GM04503 (cell line): ENCODE measurements at regions not wholly inside any gene's neighbourhood (a gene's known extent, or its start where the extent isn't known, plus 50 kb on each side); places are given as distances from the start of the nearest gene placed in this dataset.

Experiments
- DNase-seq: peaks from one replicate; pipeline ENCODE4 v3.0.0-alpha.2; 2012; ENCODE audit warnings: low read depth

DNA sequence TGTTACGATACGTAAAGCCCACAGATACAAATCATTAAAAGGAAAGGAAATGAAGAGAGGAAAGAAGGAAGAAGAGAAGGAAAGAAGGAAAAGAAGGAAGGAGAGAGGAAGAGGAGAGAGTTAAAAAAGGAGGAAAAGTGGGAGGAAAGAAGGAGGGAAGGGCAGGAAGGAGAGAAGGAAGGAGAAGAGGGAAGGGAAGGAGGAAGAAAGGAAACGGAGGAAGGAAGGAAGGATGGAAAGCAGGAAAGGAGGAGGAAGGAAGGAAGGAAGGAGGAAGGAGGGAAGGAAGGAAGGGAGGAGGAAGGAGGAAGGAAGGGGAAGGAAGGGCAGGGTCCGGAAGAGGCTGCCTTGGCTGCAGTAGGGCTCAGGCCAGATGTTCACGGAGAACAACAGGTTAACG lies 95.2 kb downstream of the ENGASE start:
- DNase-seq = no peak

DNA sequence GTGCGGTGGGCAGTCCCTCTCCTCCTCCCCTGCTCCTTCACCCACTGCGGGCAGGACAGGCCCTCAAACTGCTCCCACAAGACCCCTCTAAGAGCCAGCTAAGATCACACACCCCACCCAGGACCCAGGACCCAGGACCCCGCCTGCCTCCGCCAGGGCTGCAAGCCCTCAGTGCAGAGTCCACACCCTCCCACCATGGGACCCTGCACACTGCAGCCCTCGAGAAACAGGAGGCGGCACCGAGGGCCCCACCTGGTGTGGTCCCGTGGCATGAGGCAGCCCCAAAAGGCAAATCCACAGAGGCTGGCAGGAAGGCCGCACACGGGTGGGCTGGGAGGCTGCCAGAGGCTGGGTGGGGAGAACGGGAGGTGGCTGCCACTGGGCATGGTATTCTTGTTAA lies 94.7 kb downstream of the ENGASE start:
- DNase-seq = no peak

DNA sequence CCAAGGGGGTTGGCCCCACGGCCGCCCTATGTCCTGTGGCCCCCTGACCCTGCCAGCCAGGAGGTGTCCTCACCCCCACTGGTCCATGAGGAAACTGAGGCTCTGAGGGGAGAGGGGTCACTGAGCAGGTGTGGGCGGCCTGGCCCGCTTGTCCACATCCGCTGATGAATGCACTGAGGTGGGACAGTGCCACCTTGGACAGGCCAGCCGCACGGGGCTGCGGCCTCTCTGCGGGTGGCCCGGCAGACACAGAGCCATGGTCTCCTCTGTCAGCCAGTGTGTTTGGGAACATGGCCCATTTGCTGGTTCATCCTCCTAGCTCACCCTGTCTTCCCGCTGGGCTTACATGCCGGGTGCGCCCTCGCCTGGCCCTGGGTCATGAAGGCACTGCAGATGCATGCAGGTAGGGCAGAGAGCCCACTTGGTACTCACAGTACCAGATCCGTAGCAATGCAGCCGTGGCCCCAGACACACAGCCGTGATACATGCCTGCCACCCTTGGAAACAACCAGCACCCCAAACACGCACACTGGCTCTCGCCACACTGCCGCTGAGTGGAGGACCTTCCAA lies 93.9 kb downstream of the ENGASE start:
- no peak for DNase-seq

DNA sequence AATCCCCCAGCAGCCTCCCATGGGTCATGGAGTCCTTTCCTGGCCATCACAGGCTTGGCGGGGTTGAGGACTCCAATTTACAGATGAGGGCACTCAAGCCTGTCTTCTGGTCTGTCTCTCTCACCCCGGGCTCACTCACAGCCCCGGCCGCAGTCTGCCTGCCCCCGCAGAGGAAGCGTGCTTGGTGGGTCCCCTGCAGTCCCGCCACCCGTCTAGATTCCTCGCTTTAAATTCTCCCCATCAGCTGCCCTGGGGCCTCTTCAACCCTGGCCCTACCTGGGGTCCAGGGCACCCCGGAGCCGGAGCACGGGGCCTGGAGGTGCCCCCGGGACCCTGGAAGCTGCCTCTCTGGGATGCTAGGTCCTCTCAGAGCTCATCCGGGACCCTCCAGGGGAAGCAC lies 92.9 kb downstream of the ENGASE start:
- no peak for DNase-seq

DNA sequence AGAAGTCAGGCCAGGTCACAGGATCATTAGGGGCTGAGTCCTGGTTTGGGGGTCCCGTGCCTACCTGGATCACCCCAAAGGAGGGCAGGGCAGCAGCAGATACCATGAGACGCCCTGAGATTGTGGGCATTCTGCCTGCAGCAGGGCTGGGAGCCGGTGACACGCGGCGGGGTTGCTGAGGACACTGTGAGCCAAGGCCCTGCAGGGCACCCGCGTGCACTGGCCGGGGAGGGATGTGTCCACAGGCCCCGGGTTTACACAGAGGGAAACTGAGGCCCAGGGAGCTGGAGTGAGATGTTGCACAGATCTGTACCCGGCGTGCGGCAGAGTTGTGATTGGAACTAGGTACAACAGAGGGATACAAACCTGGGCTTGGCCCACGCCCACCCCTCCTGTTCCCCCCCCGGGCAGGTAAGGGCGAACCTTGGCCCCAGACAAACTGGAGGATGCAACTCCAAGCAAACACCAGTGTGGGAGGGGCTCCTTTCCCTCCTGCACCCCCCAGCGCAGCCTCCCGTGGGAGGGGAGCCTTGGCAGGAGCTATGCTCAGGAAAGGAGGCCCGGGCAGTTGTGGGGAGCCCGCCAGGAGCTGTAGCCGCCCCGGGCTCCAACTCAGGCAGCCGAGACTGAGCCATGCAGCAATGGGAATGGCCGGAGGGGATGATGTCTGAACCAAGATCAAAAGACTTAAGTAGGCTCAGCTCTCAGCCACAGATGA lies 91.3 kb downstream of the ENGASE start:
- DNase-seq = no peak

DNA sequence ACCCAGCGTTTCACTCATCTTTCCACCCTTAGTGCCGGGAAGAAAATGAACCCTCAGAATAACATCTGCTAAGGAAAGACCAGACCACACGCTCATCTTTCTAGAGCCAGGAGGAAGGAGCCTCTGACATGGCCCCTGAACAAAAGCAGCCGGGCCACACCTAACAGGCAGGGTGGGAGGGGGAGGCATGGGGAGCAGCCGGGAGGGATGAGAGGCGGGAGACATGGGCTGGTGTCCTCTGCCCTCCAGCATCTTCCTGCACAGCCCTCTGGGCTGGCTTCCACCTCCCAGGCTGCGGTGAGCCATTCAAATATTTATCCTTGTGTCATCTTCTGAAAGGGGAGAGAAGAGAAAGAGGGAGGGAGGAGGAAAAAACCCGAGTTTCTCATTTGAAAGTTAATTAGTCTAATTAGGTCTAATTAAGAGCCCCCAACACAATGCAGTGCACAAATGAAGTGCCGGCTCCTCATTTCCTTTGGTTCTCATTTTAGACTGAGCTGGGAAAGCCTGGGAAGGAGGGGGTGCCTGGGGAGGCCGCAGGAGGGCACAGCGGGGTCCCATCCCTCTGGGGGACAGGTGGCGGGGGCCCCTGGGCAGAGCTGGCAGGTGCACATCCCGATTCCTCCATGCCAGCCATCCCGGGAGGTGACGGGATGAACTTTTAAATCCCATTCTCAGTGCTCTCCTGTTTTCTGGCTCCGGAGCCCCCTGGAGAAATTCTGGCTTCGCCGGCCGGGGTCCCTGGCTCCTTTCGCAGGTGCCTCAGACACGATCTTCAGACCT lies 90.5 kb downstream of the ENGASE start:
- DNase-seq = no peak

DNA sequence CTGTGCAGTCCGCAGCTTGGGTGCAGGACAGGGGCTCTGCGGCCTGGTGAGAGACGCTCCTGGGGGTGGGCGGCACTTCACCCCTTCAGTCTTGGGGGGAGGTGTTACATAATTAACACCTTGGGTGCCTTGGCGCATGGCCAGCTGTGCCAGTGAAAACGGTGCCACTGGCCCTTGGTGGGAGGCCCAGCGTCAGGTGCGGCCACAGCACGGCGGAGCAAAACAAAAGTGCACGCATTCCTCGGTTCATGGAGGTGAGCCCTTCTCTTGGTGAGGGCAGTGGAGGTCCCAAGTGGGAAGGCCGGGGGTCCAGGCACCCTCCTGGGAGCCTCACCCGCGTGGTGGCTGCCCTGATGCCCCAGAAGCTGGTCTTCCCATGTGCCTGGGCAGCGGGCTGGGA lies 89.8 kb downstream of the ENGASE start:
- no peak for DNase-seq

DNA sequence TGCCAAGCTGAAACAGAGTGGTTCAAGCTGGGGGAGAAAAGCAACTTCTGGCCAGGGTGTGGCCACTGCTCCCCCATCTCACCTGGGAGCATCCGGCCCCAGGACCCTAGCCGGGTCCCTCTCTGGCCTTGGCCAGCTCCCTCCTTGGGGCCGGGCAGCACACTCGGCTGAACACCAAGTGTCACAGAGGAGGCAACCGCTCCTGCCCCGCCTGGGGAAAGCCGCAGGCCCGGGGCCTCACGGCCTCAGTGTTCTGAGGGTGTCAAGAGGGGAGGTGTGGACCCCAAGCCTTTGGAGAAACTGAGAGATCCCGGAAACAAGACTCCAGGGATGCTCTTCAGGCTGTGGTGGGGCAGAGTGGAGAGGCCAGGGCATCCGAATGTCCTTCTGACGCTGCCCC lies 88.4 kb downstream of the ENGASE start:
- no peak for DNase-seq

DNA sequence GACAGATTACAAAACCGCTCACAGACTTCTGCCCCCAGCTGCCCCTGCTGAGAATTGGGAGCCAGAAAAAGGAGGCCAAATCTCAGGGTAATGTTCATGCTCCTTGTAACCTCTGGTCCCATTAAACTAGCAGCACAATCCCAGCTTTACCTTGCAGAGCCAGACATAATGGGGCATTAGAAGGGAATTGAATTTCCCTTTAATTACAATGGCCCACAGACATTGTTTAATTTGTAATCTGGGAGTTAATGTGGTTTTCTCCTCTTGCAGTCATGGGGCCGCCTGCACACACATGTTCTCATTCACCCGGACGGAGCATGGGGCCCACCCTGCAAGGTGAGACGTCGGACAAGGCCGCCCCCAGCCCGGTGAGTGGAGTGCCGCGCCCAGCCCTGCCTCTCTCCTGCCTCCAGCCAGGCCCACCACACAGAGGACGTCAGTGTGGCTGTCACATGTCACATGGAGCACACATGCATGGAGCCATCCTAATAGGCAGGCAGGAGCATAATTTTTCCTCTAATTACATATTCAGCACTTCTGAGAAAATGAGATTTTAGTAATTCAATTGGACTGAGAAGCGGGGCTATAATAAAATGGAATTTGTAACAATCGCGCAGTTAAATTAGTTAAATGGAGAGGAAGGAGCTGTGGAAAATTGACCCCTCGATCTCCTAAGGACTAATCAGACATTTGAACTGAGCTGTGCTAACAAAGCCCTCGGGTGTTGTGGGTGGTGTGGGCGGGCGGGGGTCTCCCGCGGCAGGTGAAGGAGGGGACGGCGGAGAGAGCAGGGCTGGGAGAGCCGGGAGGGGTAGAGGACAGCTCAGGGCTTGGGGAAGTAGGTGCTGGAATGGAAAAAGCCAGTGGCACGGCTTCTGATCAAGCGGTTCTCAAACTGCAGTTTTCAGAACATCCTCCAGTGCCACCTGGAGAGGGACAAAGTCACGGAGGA lies 87.7 kb downstream of the ENGASE start:
- DNase-seq = no peak

DNA sequence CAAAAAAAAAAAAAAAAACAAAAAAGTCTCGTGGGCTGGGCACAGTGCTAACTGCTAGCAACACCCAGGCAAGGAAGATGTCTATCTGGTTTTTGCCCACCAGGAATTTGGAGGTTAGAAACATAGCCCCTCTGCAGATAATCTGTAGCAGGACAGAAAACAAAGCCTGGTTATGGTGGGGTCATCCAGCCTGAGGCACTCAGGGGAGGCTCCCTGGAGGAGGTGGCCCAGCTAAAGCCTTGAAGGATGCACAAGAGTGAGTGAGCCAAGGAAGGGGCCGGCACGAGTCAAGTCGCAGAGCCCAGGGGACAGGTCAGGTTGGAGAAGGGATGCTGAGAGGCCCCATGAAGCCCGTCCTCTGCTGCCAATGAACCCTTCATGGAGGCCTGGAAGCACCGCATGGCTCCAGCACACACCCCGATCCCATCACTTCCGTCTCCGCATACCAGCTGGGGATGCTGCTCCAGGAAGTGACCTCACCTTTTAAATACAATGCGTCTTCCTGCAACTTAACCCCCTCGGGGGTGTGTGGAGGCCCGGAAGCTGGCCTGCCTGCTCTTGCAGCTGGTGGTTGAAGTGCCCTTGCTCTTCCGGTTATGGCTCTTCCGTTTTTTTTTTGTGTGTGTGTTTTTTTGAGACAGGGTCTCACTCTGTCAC lies 86.5 kb downstream of the ENGASE start:
- DNase-seq = no peak

DNA sequence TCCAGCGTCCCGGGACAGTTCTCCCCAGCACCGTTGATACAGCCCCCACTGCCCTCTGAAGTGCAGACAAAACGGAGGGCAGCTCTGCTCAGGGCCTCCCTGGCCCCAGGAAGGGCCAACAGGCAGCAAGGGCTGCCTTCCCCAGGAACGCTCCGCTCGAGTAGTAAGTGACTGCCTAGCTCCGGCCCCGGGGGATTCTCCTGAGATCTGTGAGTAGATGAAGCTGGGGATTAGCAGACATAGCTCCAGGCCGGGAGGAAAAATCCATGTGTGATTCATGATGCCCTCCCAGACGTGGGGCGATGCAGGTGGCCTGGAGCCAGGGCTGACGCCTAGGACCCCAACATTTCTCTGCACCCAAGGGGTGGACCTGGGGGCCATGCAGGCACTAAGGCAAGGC lies 85.3 kb downstream of the ENGASE start:
- DNase-seq = no peak

DNA sequence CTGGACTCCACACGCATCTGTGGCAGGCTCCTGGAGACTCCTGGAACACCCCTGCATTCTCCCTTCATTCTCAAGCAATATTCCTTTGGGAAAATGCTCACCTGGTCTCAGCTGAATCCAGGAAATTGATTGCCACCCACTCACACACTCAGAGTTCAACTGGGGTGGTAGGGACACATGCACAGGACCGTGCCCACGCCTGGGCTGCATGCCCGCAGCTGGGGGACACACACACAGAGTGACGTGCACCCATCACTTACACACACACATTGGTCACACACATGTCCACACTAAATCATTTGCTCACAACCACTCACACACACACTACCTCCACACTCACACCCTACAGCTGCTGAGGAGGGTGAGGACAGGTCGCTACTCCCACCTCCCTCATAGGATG lies 84.8 kb downstream of the ENGASE start:
- no peak for DNase-seq

DNA sequence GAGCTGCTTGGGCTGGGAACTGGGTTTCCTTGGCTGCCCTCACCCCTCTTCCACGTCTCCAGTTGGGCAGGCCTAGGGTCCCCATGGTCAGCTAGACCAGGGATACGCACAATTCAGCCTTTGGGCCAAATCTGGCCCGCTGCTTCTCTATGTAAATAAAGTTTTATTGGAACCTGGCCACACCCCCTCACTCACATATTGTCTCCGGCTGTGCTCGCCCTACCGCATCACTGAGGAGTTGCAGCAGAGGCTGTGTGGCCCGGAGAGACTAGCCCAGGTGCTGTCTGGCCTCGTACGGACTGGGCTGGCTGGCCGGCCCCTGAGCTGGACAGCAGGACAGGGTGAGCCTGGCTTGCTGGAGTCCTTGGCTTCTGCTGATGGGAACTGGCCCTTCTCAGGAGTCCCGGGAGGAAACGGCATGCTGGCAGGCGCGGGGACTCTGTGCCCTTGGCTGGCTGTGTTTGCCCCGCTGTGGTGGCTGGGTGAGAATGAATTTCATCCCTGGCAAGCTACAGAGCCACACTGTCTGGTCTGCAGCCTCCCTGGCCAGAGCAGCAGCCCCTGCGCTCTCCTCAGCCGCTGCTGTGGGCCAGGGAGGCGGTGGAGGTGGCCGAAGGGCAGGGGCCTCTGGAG lies 82.0 kb downstream of the ENGASE start:
- no peak for DNase-seq

DNA sequence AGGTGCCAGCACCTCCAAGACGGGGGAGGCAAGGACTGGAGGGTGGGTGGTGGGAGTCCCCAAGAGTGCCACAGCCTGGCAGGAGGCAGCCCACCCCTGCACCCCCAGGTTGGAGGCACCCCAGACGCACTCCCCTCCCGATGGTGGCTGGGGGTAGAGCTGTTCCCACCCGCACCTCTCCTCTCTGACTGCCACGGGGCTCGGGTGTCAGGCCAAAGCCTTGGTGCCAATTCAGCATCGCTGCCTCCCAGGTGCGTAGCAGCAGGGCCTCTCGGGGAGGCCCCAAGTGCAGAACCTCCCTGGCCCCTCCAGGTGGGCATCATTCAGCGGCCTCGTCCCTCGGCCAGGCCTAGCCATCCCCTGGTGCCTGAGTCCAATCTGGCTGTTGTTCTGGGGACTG lies 81.1 kb downstream of the ENGASE start:
- no peak for DNase-seq

DNA sequence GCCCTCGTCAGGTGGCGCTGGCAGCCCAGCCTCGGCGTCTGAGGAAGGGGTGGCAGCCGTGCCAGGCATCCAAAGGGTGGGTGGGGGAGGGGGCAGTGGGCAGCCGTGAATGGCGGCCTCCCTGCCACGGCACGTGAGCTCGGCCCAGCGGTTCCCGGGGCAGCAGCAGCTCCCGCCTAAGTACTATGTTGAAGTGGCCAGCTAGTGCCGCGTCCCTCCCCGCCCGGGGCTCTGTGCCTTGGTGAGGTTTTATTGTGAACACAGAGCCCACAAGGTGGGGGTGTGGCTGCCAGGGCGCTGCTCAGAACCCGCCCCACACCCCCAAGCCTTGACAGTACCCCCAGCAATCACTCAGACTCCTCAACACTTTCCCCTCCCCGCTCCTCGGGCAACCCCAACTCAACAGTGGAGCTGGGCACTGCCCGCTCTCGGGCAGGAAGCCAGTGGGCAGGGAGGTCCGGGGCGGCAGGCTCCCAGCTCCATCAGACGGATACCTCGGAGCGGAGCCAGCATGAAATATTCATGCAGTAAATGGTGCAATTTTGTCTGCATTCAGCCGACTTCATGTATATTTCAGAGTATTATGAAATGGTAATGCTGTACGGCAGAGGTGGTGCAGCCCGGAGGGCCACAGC lies 80.4 kb downstream of the ENGASE start:
- no peak for DNase-seq

DNA sequence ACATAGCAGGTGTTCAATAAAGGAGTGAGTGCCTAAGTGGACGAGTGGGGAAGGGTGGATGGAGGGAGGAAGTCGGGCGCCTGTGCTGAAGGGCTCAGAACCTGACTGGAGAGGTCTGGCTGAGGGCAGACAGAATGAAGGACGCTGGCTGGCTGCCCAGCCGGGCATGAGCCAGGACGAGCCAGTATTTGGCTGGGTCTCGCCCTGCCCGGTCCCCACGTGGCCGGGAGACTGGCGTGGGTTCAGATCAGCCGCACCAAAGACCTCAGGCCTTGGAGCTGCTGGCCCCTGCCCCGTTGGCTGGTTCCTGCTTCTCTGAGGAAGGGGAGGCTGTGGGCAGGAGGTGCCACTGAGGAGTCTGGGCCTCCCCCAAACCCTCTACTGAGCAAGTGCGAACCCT lies 79.8 kb downstream of the ENGASE start:
- no peak for DNase-seq

DNA sequence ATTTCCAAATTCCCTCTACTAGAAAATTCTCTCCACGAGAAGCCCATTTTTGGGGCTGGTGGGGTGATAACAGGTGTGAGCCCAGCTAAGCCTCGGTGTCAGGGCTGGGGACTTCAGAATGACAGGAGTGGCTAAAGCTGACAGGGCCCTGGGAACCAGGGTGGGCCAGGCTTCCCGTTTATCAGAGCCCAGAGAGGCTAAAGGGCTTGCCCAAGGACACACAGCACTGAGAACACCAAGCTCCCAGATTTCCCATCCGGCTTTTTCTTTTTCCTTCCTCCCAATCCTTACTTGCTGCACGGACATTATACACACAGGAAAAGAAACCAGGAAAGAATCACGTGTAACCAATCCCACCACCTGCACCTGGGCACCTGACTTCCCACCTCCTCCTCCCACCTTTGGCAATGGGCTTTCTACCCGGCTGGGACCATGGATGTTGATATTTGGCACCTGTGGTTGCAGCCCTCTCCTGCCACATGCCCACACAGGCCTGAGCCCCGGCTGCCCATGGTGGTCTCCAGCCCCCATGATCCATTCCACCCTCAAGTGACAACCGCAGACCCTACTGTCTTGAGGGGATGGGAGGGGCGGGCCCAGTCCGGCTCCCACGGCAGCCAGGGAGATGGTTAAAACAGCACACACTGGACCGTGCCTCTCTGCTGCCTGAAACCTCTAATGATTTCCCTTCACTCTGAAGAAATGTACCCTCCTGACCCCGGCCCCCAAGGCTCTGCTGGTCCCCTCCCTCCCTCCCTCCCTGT lies 78.9 kb downstream of the ENGASE start:
- no peak for DNase-seq

DNA sequence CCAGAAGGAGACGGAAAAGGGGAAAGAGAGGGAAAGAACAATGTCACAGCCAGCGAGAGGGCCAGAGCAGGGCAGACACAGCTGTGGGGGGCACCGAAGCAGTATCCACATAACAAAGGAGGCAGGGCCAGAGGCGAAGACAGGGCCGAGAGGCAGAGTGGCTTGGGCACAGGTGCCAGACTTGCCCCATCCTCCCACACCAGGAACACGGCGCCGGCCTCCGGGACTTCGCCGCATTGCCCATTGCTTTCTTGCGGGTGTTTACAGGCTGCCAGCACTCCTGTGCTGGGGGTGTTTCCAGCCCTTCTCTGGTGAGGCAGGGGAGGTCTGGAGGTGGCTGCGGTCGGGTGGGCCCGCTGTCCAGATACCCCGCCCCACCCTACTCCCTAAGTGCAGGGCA lies 78.0 kb downstream of the ENGASE start:
- DNase-seq = no peak

DNA sequence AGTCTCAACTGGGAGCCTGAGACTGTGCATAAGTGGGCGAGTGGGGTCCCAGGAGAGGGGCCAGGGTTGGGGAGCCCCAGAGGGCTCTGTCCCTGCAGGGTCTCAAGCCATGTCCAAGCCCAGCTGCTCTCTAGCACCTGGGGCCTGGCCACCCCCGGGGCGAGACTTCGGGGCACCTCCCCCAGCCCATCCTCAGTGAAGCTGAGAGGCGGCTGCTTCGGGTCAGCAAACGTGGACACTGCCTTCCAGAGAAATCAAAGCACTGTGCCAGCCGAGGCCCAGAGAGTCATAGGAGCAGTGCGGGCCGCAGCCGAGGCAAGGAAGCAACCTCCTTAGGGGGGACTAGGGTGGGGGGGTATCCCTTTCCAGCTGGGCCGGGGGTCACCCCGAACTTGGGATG lies 77.5 kb downstream of the ENGASE start:
- DNase-seq = no peak

DNA sequence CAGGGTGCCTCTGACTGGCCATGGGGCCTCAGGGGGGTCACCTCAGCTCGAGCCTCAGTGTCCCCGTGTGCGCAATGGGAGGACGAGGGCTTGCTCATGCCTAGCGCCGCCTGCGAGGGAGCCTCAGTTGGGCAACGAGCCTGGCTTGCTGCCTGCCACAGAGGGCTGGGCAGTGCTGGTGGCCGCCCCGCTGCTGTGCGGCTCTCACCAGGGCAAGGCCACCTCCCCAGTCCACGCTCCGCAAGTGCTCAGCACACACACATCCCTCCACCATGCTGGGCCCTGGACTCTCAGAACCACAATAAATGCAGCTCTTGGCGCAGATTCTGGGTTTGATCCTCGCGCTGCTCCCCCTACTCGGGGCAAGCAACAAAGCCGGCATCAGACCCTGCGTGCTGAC lies 76.2 kb downstream of the ENGASE start:
- no peak for DNase-seq
